GM23248 (cell line): ENCODE measurements at regions not wholly inside any gene's neighbourhood (a gene's known extent, or its start where the extent isn't known, plus 50 kb on each side); places are given as distances from the start of the nearest gene placed in this dataset.

Source experiments
- DNase-seq: peaks from one replicate; pipeline ENCODE4 v3.0.0-alpha.2; 2015
- H2AFZ ChIP-seq: fragments of 200-600 bp; sonication (generic); 2 replicates; pipeline ENCODE4 v1.6.1; 2016; ENCODE audit warnings: antibody characterized with exemption
- H3F3A ChIP-seq: fragments of 200-600 bp; sonication (generic); 2 replicates; pipeline ENCODE4 v1.6.1; 2016; ENCODE audit warnings: mild to moderate bottlenecking, antibody characterized with exemption, mixed run types; ENCODE audit not compliant: insufficient read depth
- H3K27ac ChIP-seq: fragments of 200-600 bp; sonication (generic); 2 replicates; pipeline ENCODE4 v1.5.1; 2016; ENCODE audit warnings: mild to moderate bottlenecking
- H3K27me3 ChIP-seq: fragments of 200-600 bp; sonication (generic); replicated peaks from 2 replicates; pipeline ENCODE4 v1.6.1; 2016; ENCODE audit warnings: mild to moderate bottlenecking; ENCODE audit not compliant: insufficient read depth
- H3K36me3 ChIP-seq: fragments of 200-600 bp; sonication (generic); 2 replicates; pipeline ENCODE4 v1.6.1; 2016; ENCODE audit warnings: low read depth, mild to moderate bottlenecking
- H3K4me1 ChIP-seq: fragments of 200-600 bp; sonication (generic); 2 replicates; pipeline ENCODE4 v1.6.1; 2016; ENCODE audit warnings: mild to moderate bottlenecking; ENCODE audit not compliant: insufficient read depth
- H3K4me2 ChIP-seq: fragments of 200-600 bp; sonication (generic); one replicate; pipeline ENCODE4 v1.6.1; 2016; ENCODE audit warnings: mild to moderate bottlenecking; ENCODE audit not compliant: unreplicated experiment
- H3K4me3 ChIP-seq: fragments of 200-600 bp; sonication (generic); 2 replicates; pipeline ENCODE4 v1.5.1; 2016; ENCODE audit warnings: mild to moderate bottlenecking
- H3K79me2 ChIP-seq: fragments of 200-600 bp; sonication (generic); 2 replicates; pipeline ENCODE4 v1.6.1; 2016; ENCODE audit warnings: mild to moderate bottlenecking; ENCODE audit not compliant: insufficient read depth
- H3K9ac ChIP-seq: fragments of 200-600 bp; sonication (generic); 2 replicates; pipeline ENCODE4 v1.6.1; 2016; ENCODE audit warnings: mild to moderate bottlenecking
- H3K9me2 ChIP-seq: fragments of 200-600 bp; sonication (generic); 2 replicates; pipeline ENCODE4 v1.6.1; 2016; ENCODE audit warnings: mixed run types, mild to moderate bottlenecking, moderate library complexity; ENCODE audit not compliant: insufficient read depth
- H3K9me3 ChIP-seq: fragments of 200-600 bp; sonication (generic); one replicate; pipeline ENCODE4 v1.6.1; 2017; ENCODE audit warnings: low read depth
- H4K20me1 ChIP-seq: fragments of 200-600 bp; sonication (generic); 2 replicates; pipeline ENCODE4 v1.6.0; 2016; ENCODE audit not compliant: insufficient read depth
- EZH2 ChIP-seq: fragments of 200-600 bp; sonication (generic); IDR thresholded peaks from 2 replicates; pipeline ENCODE4 v1.6.1; 2018; ENCODE audit warnings: antibody characterized with exemption, mild to moderate bottlenecking; ENCODE audit not compliant: insufficient read depth, poor library complexity, severe bottlenecking
- EZH2phosphoT487 ChIP-seq: fragments of 200-600 bp; sonication (generic); IDR thresholded peaks from 2 replicates; pipeline ENCODE4 v1.6.1; 2018; ENCODE audit warnings: antibody characterized with exemption, moderate library complexity, mild to moderate bottlenecking, low read depth; ENCODE audit not compliant: insufficient read depth
- WGBS, 2 experiments: methylation state at CpG; one replicate each; pipeline ENCODE4 v1.1.6; 2015 to 2017; ENCODE audit warnings: low lambda C conversion rate in 2 of 2, low coverage in 1 of 2; ENCODE audit errors: missing lambda C conversion rate in 2 of 2; 5-methylcytosine and 5-hydroxymethylcytosine counted together
- in situ Hi-C: fragments of 300-500 bp; cut with MboI; formaldehyde crosslinking; loops from 2 replicates; pipeline ENCODE4 v1.15.0; 2020

- Histone ChIP-seq H3K9me2 (no peaks in the 10 kb centered on the region), H3K4me3 (no peak overlapping the region), H3K9me3 (no peaks in the 10 kb centered on the region), H2AFZ (no peak overlapping the region), H3K9ac (no peak overlapping the region), H3F3A (peaks cover 9% of the 10 kb centered on the region; the same call in 1 of the 2 replicates), H3K27me3 (peaks cover 72% of the 10 kb centered on the region), H3K4me2 (no peak overlapping the region), H3K79me2 (no peaks in the 10 kb centered on the region), H3K4me1 (peaks cover 5% of the 10 kb centered on the region), H3K27ac (no peak overlapping the region), H4K20me1 (no peaks in the 10 kb centered on the region), H3K36me3 (no peaks in the 10 kb centered on the region)
- TF ChIP-seq EZH2phosphoT487 (no peak), EZH2 (no peak)
- no peak for DNase-seq
- in situ Hi-C loops = loop anchor here (10.0 kb wide), 1 partner anchor 989 kb away; no protein-coding TSS in a partner anchor
Observed at GRCh38 chr9:14434158-14434504, 120.2 kb upstream of the NFIB start.

- in situ Hi-C loops = loop anchor here (10.0 kb wide), 1 partner anchor 989 kb away; no protein-coding TSS in a partner anchor
- 5 to 9% methylated on average over 13 of the region's 13 CpGs for WGBS, 2 experiments
- Histone ChIP-seq H3K9ac (no peak overlapping the region), H3K4me3 (peak overlapping the region; percentile 8; the same call in 1 of the 2 replicates), H3K9me2 (no peaks in the 10 kb centered on the region), H3K9me3 (no peaks in the 10 kb centered on the region), H3K36me3 (no peaks in the 10 kb centered on the region), H3K27me3 (peaks cover 75% of the 10 kb centered on the region), H2AFZ (no peak overlapping the region), H3F3A (peaks cover 9% of the 10 kb centered on the region; the same call in 1 of the 2 replicates), H3K27ac (no peak overlapping the region), H4K20me1 (no peaks in the 10 kb centered on the region), H3K4me1 (peaks cover 5% of the 10 kb centered on the region), H3K4me2 (peak overlapping the region; percentile 34), H3K79me2 (no peaks in the 10 kb centered on the region)
- no peak for TF ChIP-seq EZH2
- no peak for TF ChIP-seq EZH2phosphoT487
- peak; percentile 72 for DNase-seq
Observed at GRCh38 chr9:14433351-14434157, 119.6 kb upstream of the NFIB start.

- Histone ChIP-seq H4K20me1 (no peaks in the 10 kb centered on the region), H3K9ac (no peak overlapping the region), H2AFZ (no peak overlapping the region), H3K36me3 (no peaks in the 10 kb centered on the region), H3K4me3 (no peak overlapping the region), H3K4me2 (no peak overlapping the region), H3K79me2 (no peaks in the 10 kb centered on the region), H3K4me1 (peaks cover 5% of the 10 kb centered on the region), H3K9me2 (no peaks in the 10 kb centered on the region), H3F3A (peaks cover 9% of the 10 kb centered on the region; the same call in 1 of the 2 replicates), H3K9me3 (no peaks in the 10 kb centered on the region), H3K27me3 (peaks cover 69% of the 10 kb centered on the region), H3K27ac (no peak overlapping the region)
- 39 to 48% methylated on average over 1 of the region's 1 CpG for WGBS, 2 experiments
- in situ Hi-C loops = loop anchor here (10.0 kb wide), 1 partner anchor 988 kb away; no protein-coding TSS in a partner anchor
- TF ChIP-seq EZH2phosphoT487 (no peak), EZH2 (no peak)
- DNase-seq = no peak
Observed at GRCh38 chr9:14432666-14433350, 118.9 kb upstream of the NFIB start.

- no peak overlapping the region for H3K4me2 ChIP-seq
- WGBS, 2 experiments = 11 to 12% methylated on average over 11 of the region's 11 CpGs
- no peak overlapping the region for H3K9ac ChIP-seq
- H3K79me2 ChIP-seq = no peaks in the 10 kb centered on the region
- TF ChIP-seq EZH2phosphoT487 (no peak), EZH2 (no peak)
- H3K27me3 ChIP-seq = peaks cover 71% of the 10 kb centered on the region
- H3K4me3 ChIP-seq = no peak overlapping the region
- H3K9me3 ChIP-seq = no peaks in the 10 kb centered on the region
- H3F3A ChIP-seq = peaks cover 4% of the 10 kb centered on the region; the same call in 1 of the 2 replicates
- H3K9me2 ChIP-seq = no peaks in the 10 kb centered on the region
- peaks cover 5% of the 10 kb centered on the region for H3K4me1 ChIP-seq
- peak; percentile 77 for DNase-seq
- in situ Hi-C loops = no loop called here
- no peak overlapping the region for H3K27ac ChIP-seq
- no peaks in the 10 kb centered on the region for H4K20me1 ChIP-seq
- no peaks in the 10 kb centered on the region for H3K36me3 ChIP-seq
- no peak overlapping the region for H2AFZ ChIP-seq
Observed at GRCh38 chr9:14428781-14429230, 114.9 kb upstream of the NFIB start.
